ENCODE measurements at regions not wholly inside any gene's neighbourhood (a gene's known extent, or its start where the extent isn't known, plus 50 kb on each side); places are given as distances from the start of the nearest gene placed in this dataset.

- Histone ChIP-seq H2AFZ (ENCODE audit: low read depth, low read length) (no peak overlapping the region), H3K79me2 (ENCODE audit: control insufficient read depth, insufficient read depth, low read length) (no peaks in the 10 kb centered on the region), H3K27ac (ENCODE audit: insufficient read depth, low read depth, low read length) (no peak overlapping the region), H3K9me3 (replicated peaks; ENCODE audit: control insufficient read depth, insufficient read depth, low read length) (no peaks in the 10 kb centered on the region), H3K27me3 (ENCODE audit: control insufficient read depth in 2 of 2, insufficient read depth in 2 of 2, low read length in 2 of 2) (peaks cover 0 to 2% of the 10 kb centered on the region in 2 experiments), H3K9ac (replicated peaks; ENCODE audit: extremely low read depth, insufficient read depth, low read length) (no peak overlapping the region), H3K4me2 (ENCODE audit: insufficient read depth, low read length) (no peak overlapping the region), H4K20me1 (replicated peaks; ENCODE audit: control insufficient read depth, extremely low read depth, insufficient read depth, low read length) (no peaks in the 10 kb centered on the region), H3K4me1 (ENCODE audit: control insufficient read depth, extremely low read depth, insufficient read depth, low read length) (no peaks in the 10 kb centered on the region), H3K36me3 (ENCODE audit: control insufficient read depth in 2 of 2, extremely low read depth in 1 of 2, insufficient read depth in 2 of 2, low read length in 2 of 2) (no peaks in the 10 kb centered on the region), H3K9me1 (replicated peaks; ENCODE audit: control insufficient read depth, extremely low read depth, insufficient read depth, low read length) (no peaks in the 10 kb centered on the region), H3K4me3 (replicated peaks in 1 of 3; ENCODE audit: insufficient read depth in 1 of 3, low read depth in 1 of 3, low read length in 3 of 3) (no peak overlapping the region)
- no peak for TF ChIP-seq EZH2 (IDR thresholded peaks at IDR 0.05; ENCODE audit: borderline replicate concordance, low read depth, low read length, severe bottlenecking)
- TF ChIP-seq FOS (IDR thresholded peaks at IDR 0.05; ENCODE audit: borderline replicate concordance, insufficient read depth, low read length): no peak
- TF ChIP-seq MYC (IDR thresholded peaks at IDR 0.05; ENCODE audit: low read depth, low read length): no peak
- TF ChIP-seq, protein P1, sequence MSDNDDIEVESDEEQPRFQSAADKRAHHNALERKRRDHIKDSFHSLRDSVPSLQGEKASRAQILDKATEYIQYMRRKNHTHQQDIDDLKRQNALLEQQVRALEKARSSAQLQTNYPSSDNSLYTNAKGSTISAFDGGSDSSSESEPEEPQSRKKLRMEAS (IDR thresholded peaks at IDR 0.05; ENCODE audit: insufficient read depth, insufficient read length): no peak
- TF ChIP-seq JUN (IDR thresholded peaks at IDR 0.05; ENCODE audit: borderline replicate concordance, insufficient read depth, insufficient read length, low read depth): no peak
- TF ChIP-seq GATA2 (IDR thresholded peaks at IDR 0.05; ENCODE audit: insufficient read depth, insufficient read length, low read depth, low read length): no peak
- TF ChIP-seq POLR2AphosphoS5 (IDR thresholded peaks at IDR 0.05; ENCODE audit: insufficient read depth, low read depth, low read length): no peak
- TF ChIP-seq POLR2A (IDR thresholded peaks at IDR 0.05; ENCODE audit: low read depth, low read length): no peak
- TF ChIP-seq CTCF (IDR thresholded peaks at IDR 0.05; ENCODE audit: extremely low read depth in 1 of 2, insufficient read depth in 1 of 2, low read depth in 1 of 2, low read length in 2 of 2): no peak
- intact Hi-C loops (cut with micrococcal nuclease): no loop called here
- CTCF ChIA-PET: no interaction called here
- no TSS peak for BruUV-seq (replicated peaks)
- POLR2A ChIA-PET: no interaction called here
- no peak for FAIRE-seq
- dilution Hi-C loops (cut with MboI; ENCODE audit: extremely low pct_ligation_motif_present, low sequenced_read_pairs): loop anchor here (25.0 kb wide), 1 partner anchor 159 kb away; no protein-coding TSS in a partner anchor
- DNase-seq (ENCODE audit: low read depth, low spot score): no peak
Observed at GRCh38 chr1:157203166-157203565, 65.0 kb upstream of the ETV3 start.

Measured in endothelial cell of umbilical vein (primary cell).